ENCODE measurements at regions not wholly inside any gene's neighbourhood (a gene's known extent, or its start where the extent isn't known, plus 50 kb on each side); places are given as distances from the start of the nearest gene placed in this dataset.

GRCh38 chr2:118237451-118237850 is 149.2 kb downstream of the INSIG2 start (continued):
- TF ChIP-seq NCOR1 (IDR thresholded peaks at IDR 0.05): no peak

- FAIRE-seq: no peak
- Histone ChIP-seq H3K36me3 (ENCODE audit: control insufficient read depth, insufficient read depth, low read length) (no peaks in the 10 kb centered on the region), H3K4me1 (replicated peaks in 1 of 2; ENCODE audit: control insufficient read depth in 2 of 2, insufficient read depth in 2 of 2, low read length in 2 of 2) (no peaks in the 10 kb centered on the region), H3K9ac (ENCODE audit: insufficient read depth in 1 of 2, low read depth in 2 of 2, low read length in 2 of 2) (no peak overlapping the region), H3K27me3 (ENCODE audit: control insufficient read depth in 2 of 2, insufficient read depth in 2 of 2, low read length in 2 of 2) (peaks cover 0 to 4% of the 10 kb centered on the region in 2 experiments; a peak in 2 of 5 replicates), H3K4me3 (no peak overlapping the region), H3K4me2 (ENCODE audit: insufficient read depth, low read length) (no peak overlapping the region), H3K9me1 (ENCODE audit: control insufficient read depth, insufficient read depth, low read length) (no peaks in the 10 kb centered on the region), H4K20me1 (replicated peaks; ENCODE audit: control insufficient read depth, insufficient read depth, low read length) (no peaks in the 10 kb centered on the region), H3K27ac (ENCODE audit: extremely low read depth, low read depth, low read length) (no peak overlapping the region), H2AFZ (ENCODE audit: low read depth, low read length) (no peak overlapping the region), H3K79me2 (ENCODE audit: control insufficient read depth, insufficient read depth, low read length) (no peaks in the 10 kb centered on the region), H3K9me3 (replicated peaks; ENCODE audit: control insufficient read depth, insufficient read depth, low read depth, low read length) (no peaks in the 10 kb centered on the region)
- intact Hi-C loops (cut with micrococcal nuclease) (no loop called here), in situ Hi-C loops (cut with MboI) (no loop called here)
- POLR2A ChIA-PET: no interaction called here
- BruUV-seq (replicated peaks): no TSS peak
- 0% methylated on average over 9 of the region's 9 CpGs for WGBS (ENCODE audit: insufficient coverage, low coverage, missing lambda C conversion rate)
- DNase-seq (ENCODE audit: extremely low read depth in 1 of 4, low spot score in 3 of 4): no peak
- CTCF ChIA-PET (ENCODE audit: low intra/inter-chr PET ratio): no interaction called here
- ATAC-seq: no peak
- TF ChIP-seq NFIC (IDR thresholded peaks at IDR 0.05) (no peak), ELF2 (CRISPR knock-in tag; IDR thresholded peaks at IDR 0.05) (no peak), CREB3L1 (IDR thresholded peaks at IDR 0.05; ENCODE audit: borderline replicate concordance, low read depth) (no peak), HMGXB4 (CRISPR knock-in tag; IDR thresholded peaks at IDR 0.05) (no peak), ARNT (IDR thresholded peaks at IDR 0.05) (no peak), ZNF445 (CRISPR knock-in tag; IDR thresholded peaks at IDR 0.05; ENCODE audit: low read depth) (no peak), ILK (tag; IDR thresholded peaks at IDR 0.05; ENCODE audit: borderline replicate concordance, low read depth) (no peak), ZC3H11A (IDR thresholded peaks at IDR 0.05; ENCODE audit: low read depth, low read length) (no peak), ETV1 (tag; conservative IDR thresholded peaks at IDR 0.05; ENCODE audit: low read depth) (no peak), HNRNPUL1 (IDR thresholded peaks at IDR 0.05; ENCODE audit: low read length) (no peak)
These were observed 144.5 kb downstream of the INSIG2 start for GRCh38 chr2:118232796-118233195.

Data from K562 (cell line).